Astrocyte (in vitro differentiated cells and primary cell): ENCODE measurements at regions not wholly inside any gene's neighbourhood (a gene's known extent, or its start where the extent isn't known, plus 50 kb on each side); places are given as distances from the start of the nearest gene placed in this dataset.

Source experiments
- DNase-seq: peaks from one replicate; pipeline ENCODE4 v3.0.0-alpha.2; 2010; ENCODE audit warnings: low read depth
- FAIRE-seq: peaks from 2 replicates; lab custom pipeline; 2011; peaks lifted over from hg19 to GRCh38; lab: Jason Lieb, UNC
- H2AFZ ChIP-seq: 2 replicates; pipeline ENCODE4 v1.6.0; 2012; ENCODE audit warnings: low read depth, low read length, inconsistent platforms
- H3K27ac ChIP-seq: 2 replicates; pipeline ENCODE4 v1.5.1; 2011; ENCODE audit warnings: low read depth, low read length, inconsistent platforms
- H3K27me3 ChIP-seq: 2 replicates; pipeline ENCODE4 v1.6.0; 2011; ENCODE audit warnings: low read length, inconsistent platforms; ENCODE audit not compliant: insufficient read depth
- H3K36me3 ChIP-seq: 2 replicates; pipeline ENCODE4 v1.5.1; 2011; ENCODE audit warnings: low read length, inconsistent platforms; ENCODE audit not compliant: insufficient read depth
- H3K4me1 ChIP-seq: 2 replicates; pipeline ENCODE4 v1.5.1; 2011; ENCODE audit warnings: low read length, inconsistent platforms; ENCODE audit not compliant: insufficient read depth
- H3K4me2 ChIP-seq: 2 replicates; pipeline ENCODE4 v1.6.0; 2012; ENCODE audit warnings: low read length, inconsistent platforms
- H3K4me3 ChIP-seq: 2 replicates; pipeline ENCODE4 v1.5.1; 2011; ENCODE audit warnings: low read depth, mild to moderate bottlenecking, low read length, inconsistent platforms; ENCODE audit not compliant: insufficient read depth
- H3K79me2 ChIP-seq: 2 replicates; pipeline ENCODE4 v1.6.0; 2012; ENCODE audit warnings: mild to moderate bottlenecking, low read length, inconsistent platforms; ENCODE audit not compliant: insufficient read depth
- H3K9ac ChIP-seq: 2 replicates; pipeline ENCODE4 v1.6.0; 2012; ENCODE audit warnings: mild to moderate bottlenecking, low read length, inconsistent platforms
- H3K9me3 ChIP-seq: 2 replicates; pipeline ENCODE4 v1.5.1; 2012; ENCODE audit warnings: low read depth, mild to moderate bottlenecking, low read length, inconsistent platforms; ENCODE audit not compliant: insufficient read depth
- H4K20me1 ChIP-seq: 2 replicates; pipeline ENCODE4 v1.6.0; 2012; ENCODE audit warnings: low read length, inconsistent platforms; ENCODE audit not compliant: insufficient read depth
- H3K27ac Mint-ChIP-seq: one replicate; pipeline ENCODE4 v1.8.0; 2021; ENCODE audit warnings: mild to moderate bottlenecking, mixed read lengths; ENCODE audit not compliant: unreplicated experiment
- H3K27me3 Mint-ChIP-seq: one replicate; pipeline ENCODE4 v1.8.0; 2021; ENCODE audit warnings: low read depth, mixed read lengths; ENCODE audit not compliant: unreplicated experiment
- H3K36me3 Mint-ChIP-seq: one replicate; pipeline ENCODE4 v1.8.0; 2021; ENCODE audit warnings: low read depth, mixed read lengths; ENCODE audit not compliant: unreplicated experiment
- H3K4me1 Mint-ChIP-seq: one replicate; pipeline ENCODE4 v1.8.0; 2021; ENCODE audit warnings: low read depth, mixed read lengths; ENCODE audit not compliant: unreplicated experiment
- H3K4me3 Mint-ChIP-seq: one replicate; pipeline ENCODE4 v1.8.0; 2021; ENCODE audit warnings: mild to moderate bottlenecking, moderate library complexity, mixed read lengths; ENCODE audit not compliant: unreplicated experiment
- H3K9me3 Mint-ChIP-seq: one replicate; pipeline ENCODE4 v1.8.0; 2021; ENCODE audit warnings: mild to moderate bottlenecking, mixed read lengths; ENCODE audit not compliant: unreplicated experiment
- EZH2 ChIP-seq: IDR thresholded peaks from 2 replicates; pipeline ENCODE4 v1.6.1; 2012; ENCODE audit warnings: mild to moderate bottlenecking, low read length, inconsistent platforms; ENCODE audit not compliant: insufficient read depth
- TF ChIP-seq, protein P1 (sequence below): IDR thresholded peaks from 2 replicates; pipeline ENCODE4 v1.5.1; 2011; ENCODE audit warnings: low read depth, mild to moderate bottlenecking, inconsistent platforms, low read length, moderate library complexity; ENCODE audit not compliant: insufficient read depth

DNA sequence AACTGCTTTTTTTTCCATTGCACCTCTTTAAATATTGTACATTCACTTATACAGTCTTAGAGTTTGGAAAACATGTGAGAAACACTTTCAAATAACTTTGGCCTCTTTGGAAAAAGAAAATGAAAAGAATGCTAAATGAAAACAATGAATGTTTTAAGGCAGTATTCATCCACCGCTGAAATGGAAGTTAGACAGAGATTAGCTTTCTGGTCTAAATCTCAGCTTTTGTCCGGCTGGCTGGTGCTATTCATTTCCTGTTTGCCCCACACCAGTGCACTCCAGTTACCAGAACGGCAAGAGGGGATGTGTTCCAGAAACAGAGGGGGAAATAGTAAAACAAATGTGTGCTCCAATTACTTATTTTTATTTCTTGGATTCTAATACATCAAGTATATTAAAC lies 1201.3 kb downstream of the EFNB2 start:
- no peaks in the 10 kb centered on the region for H3K36me3 ChIP-seq
- H3K4me1 ChIP-seq, result peaks cover 20% of the 10 kb centered on the region
- peak overlapping the region; percentile 24 for H3K9ac ChIP-seq
- H4K20me1 ChIP-seq, result no peaks in the 10 kb centered on the region
- peaks cover 3% of the 10 kb centered on the region for H3K36me3 Mint-ChIP-seq
- no peak for TF ChIP-seq EZH2
- TF ChIP-seq, protein P1, sequence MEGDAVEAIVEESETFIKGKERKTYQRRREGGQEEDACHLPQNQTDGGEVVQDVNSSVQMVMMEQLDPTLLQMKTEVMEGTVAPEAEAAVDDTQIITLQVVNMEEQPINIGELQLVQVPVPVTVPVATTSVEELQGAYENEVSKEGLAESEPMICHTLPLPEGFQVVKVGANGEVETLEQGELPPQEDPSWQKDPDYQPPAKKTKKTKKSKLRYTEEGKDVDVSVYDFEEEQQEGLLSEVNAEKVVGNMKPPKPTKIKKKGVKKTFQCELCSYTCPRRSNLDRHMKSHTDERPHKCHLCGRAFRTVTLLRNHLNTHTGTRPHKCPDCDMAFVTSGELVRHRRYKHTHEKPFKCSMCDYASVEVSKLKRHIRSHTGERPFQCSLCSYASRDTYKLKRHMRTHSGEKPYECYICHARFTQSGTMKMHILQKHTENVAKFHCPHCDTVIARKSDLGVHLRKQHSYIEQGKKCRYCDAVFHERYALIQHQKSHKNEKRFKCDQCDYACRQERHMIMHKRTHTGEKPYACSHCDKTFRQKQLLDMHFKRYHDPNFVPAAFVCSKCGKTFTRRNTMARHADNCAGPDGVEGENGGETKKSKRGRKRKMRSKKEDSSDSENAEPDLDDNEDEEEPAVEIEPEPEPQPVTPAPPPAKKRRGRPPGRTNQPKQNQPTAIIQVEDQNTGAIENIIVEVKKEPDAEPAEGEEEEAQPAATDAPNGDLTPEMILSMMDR, result no peak
- H3K79me2 ChIP-seq, result no peaks in the 10 kb centered on the region
- peak overlapping the region; percentile 60 for H3K27ac ChIP-seq
- no peaks in the 10 kb centered on the region for H3K27me3 Mint-ChIP-seq
- H3K9me3 Mint-ChIP-seq, result peaks cover 15% of the 10 kb centered on the region
- H3K27ac Mint-ChIP-seq, result peak overlapping the region; percentile 86
- H3K4me1 Mint-ChIP-seq, result peaks cover 31% of the 10 kb centered on the region
- no peaks in the 10 kb centered on the region for H3K27me3 ChIP-seq
- peak overlapping the region; percentile 57 for H2AFZ ChIP-seq
- DNase-seq, result peak; percentile 82
- FAIRE-seq, result peak; percentile 65
- no peak overlapping the region for H3K4me3 ChIP-seq
- H3K4me3 Mint-ChIP-seq, result peak overlapping the region; percentile 40
- H3K9me3 ChIP-seq, result no peaks in the 10 kb centered on the region
- H3K4me2 ChIP-seq, result peak overlapping the region; percentile 59

DNA sequence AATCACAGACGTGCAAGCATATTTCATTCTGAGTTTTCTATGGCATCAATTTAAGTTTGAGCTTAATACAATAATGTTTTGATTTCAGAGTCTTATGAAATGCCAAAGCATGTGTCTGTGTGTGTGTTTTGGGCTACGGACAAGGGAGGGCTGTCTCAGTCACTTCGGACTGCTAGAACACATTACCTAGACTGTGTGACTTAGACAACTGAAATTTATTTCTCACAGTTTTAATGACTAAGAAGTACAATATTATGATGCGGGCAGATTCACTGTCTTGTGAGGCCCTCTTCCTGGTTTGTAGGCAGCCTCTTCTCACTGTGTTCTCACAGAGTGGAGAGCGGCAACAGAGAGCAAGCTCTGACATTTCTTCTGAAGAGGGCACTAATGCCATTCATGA lies 1202.0 kb downstream of the EFNB2 start:
- peaks cover 16% of the 10 kb centered on the region for H3K9me3 Mint-ChIP-seq
- H3K9me3 ChIP-seq, result no peaks in the 10 kb centered on the region
- H3K9ac ChIP-seq, result peak overlapping the region; percentile 24
- FAIRE-seq, result no peak
- H3K36me3 ChIP-seq, result no peaks in the 10 kb centered on the region
- H3K4me3 ChIP-seq, result no peak overlapping the region
- peak overlapping the region; percentile 57 for H2AFZ ChIP-seq
- H3K27ac Mint-ChIP-seq, result peak overlapping the region; percentile 38
- peak; percentile 27 for DNase-seq
- H3K4me3 Mint-ChIP-seq, result no peak overlapping the region
- H4K20me1 ChIP-seq, result no peaks in the 10 kb centered on the region
- H3K4me1 Mint-ChIP-seq, result peaks cover 31% of the 10 kb centered on the region
- H3K79me2 ChIP-seq, result no peaks in the 10 kb centered on the region
- peaks cover 3% of the 10 kb centered on the region for H3K36me3 Mint-ChIP-seq
- H3K4me2 ChIP-seq, result peak overlapping the region; percentile 59
- TF ChIP-seq, protein P1, result no peak
- no peak for TF ChIP-seq EZH2
- peak overlapping the region; percentile 60 for H3K27ac ChIP-seq
- H3K27me3 ChIP-seq, result no peaks in the 10 kb centered on the region
- peaks cover 20% of the 10 kb centered on the region for H3K4me1 ChIP-seq
- no peaks in the 10 kb centered on the region for H3K27me3 Mint-ChIP-seq

DNA sequence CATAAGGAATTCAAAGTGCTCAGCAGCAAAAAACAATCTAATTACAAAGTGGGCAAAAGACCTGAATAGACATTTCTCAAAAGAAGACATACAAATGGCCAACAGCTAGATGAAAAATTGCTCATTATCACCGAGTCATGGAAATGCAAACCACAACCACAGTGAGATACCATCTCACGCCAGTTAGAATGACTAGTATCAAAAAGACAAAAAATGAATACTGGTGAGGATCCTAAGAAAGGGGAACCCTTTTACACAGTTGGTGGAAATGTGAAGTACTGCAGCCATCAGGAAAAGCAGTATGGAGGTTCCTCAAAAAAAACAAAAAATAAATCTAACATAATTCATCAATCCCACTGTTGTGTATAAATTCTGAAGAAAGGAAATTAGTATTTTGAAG lies 1206.1 kb downstream of the EFNB2 start:
- H3K27ac Mint-ChIP-seq, result no peak overlapping the region
- H3K9me3 Mint-ChIP-seq, result peaks cover 9% of the 10 kb centered on the region
- no peak overlapping the region for H3K4me3 Mint-ChIP-seq
- H3K27me3 ChIP-seq, result no peaks in the 10 kb centered on the region
- DNase-seq, result peak; percentile 33
- no peaks in the 10 kb centered on the region for H4K20me1 ChIP-seq
- no peak overlapping the region for H2AFZ ChIP-seq
- no peaks in the 10 kb centered on the region for H3K36me3 ChIP-seq
- peaks cover 11% of the 10 kb centered on the region for H3K4me1 ChIP-seq
- H3K36me3 Mint-ChIP-seq, result peaks cover 3% of the 10 kb centered on the region
- no peaks in the 10 kb centered on the region for H3K27me3 Mint-ChIP-seq
- H3K4me2 ChIP-seq, result no peak overlapping the region
- H3K4me3 ChIP-seq, result no peak overlapping the region
- no peaks in the 10 kb centered on the region for H3K9me3 ChIP-seq
- H3K27ac ChIP-seq, result no peak overlapping the region
- H3K9ac ChIP-seq, result no peak overlapping the region
- no peak for TF ChIP-seq EZH2
- TF ChIP-seq, protein P1, result no peak
- FAIRE-seq, result no peak
- peaks cover 18% of the 10 kb centered on the region for H3K4me1 Mint-ChIP-seq
- no peaks in the 10 kb centered on the region for H3K79me2 ChIP-seq
